Retina (tissue), 1 donor: ENCODE measurements at regions not wholly inside any gene's neighbourhood (a gene's known extent, or its start where the extent isn't known, plus 50 kb on each side); places are given as distances from the start of the nearest gene placed in this dataset.

Experiments used
- DNase-seq: peaks from one replicate; pipeline ENCODE4 v3.0.0-alpha.2; 2016

DNA sequence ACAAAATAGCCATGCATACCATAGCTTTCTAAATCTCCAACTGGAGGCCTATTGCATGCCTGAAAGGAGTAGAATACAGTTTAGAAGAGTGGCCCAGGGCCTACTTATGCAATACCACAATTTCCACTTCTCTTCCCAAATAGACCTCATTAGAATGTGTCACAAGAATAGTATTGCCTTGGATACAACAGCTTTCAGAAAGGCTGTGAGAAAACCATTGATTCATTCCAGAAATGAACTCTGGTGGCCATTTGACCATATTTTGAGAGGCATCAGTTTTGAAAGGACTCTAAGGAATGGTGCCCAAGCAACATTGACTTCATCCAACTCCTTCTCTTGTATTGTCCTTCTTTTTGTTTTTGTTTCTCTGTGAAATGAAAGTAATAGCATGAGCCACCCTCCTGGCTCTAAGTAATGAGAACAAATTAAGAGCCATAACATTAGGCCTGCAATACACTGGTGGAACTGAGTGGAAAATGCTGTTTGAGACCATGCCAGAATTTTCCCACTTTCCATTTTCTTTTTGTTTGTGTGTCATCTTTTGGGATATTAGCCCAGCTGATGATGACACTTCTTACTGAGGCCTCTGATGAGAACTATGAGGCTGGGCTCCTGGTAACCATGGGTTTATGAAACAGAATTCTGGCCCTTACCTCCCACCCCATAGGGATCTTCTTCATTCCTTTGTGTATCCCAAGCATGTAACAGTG is 90.2 kb downstream of the TMEM174 start:
- no peak for DNase-seq

DNA sequence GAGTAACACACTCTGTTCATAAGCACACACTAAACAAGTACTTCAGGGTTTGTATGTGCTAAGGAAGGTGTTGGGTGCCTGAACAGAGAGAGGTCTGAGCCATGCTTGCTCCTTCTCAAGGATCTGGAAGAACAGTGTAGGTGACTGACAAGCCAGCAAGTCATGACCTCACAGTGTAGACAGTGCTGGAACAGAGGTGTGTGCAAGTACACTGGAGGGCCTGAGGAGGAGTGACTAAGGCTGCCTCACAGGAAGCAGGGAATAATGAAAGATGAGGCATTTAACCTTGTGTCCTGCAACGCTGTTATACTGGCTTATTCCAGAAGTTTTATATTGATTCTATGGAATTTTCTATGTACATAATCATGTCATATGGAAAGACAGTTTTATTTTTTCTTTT is 83.9 kb downstream of the TMEM174 start:
- no peak for DNase-seq

DNA sequence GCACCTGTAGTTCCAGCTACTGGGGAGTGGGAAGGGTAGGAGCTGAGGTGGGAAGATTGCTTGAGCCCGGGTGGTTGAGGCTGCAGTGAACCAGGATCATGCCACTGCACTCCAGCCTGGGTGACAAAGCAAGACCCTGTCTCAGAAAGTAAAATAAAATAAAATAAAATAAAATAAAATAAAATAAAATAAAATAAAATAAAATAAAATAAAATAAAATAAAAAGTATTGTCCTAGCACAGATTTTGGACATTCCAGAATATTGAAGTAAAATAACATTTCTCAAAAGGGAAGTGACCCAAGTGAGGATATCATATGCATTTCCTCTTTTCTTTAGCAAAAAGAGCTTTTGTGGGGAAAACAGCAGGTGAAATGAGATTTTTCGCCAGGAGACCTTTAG is 83.5 kb downstream of the TMEM174 start:
- DNase-seq = no peak

DNA sequence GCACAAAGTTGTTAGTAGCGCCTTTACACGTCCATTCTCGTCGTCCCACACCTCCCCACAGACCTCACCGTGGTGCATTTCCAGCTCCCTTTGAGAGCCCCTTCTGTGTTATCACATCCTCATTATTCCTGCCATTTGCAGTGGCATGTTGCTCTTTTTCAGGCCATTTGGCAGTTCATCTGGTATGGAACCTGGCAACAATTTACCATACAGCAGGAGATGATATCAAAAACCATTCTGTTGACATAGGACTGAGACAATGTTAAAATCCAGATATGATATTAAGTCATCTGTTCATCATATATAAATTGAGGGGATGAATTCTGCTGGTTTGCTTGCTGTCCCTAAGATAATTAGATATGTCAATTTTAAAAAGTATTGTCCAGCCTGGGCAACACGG is 83.0 kb downstream of the TMEM174 start:
- DNase-seq = no peak

DNA sequence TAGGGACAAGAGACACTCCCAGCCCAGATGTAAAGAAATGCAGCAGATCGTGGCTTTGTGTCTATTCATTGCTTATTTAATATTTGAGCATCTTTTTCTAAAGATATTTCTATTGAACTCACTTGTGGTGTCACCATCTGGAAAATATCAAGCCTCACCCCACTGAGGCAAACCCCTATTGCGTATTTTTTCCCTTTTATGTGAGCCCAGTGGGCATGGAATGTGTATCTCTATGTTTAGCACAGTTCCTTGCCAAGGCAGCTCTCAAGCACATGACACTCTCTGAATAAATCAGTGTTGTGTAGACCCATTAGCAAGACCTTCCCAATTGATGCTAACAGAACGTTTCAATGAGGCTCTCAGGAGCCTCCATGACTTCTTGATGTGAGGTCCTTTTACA is 81.6 kb downstream of the TMEM174 start:
- no peak for DNase-seq

DNA sequence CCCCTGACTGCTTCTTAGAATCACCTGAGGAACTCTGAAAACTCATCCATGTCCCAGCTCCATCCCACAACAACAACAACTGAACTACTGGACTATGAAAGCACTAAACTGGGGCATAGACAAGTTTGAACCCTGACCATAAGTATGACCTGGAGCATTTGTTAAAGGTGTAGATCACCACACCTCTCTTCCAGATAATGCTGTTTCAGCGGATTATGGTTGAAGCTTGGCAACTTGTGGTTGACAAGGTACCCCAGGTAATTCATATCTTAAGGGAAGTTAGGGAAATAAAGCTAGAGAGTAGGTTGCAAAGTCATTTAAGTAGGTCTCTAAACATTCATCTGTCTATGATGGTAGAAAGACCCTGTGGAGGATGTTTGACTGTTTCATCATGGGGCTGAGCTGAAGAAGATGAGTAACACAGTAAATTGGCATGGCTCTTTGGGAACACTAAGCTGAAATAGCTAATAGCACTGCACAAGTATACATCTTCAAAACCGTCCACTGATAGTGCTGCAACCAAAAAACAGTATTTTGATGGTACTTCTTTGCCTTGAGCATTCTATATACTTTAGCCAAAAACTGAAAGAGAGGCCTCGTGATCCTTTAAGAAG is 80.2 kb downstream of the TMEM174 start:
- DNase-seq = no peak

DNA sequence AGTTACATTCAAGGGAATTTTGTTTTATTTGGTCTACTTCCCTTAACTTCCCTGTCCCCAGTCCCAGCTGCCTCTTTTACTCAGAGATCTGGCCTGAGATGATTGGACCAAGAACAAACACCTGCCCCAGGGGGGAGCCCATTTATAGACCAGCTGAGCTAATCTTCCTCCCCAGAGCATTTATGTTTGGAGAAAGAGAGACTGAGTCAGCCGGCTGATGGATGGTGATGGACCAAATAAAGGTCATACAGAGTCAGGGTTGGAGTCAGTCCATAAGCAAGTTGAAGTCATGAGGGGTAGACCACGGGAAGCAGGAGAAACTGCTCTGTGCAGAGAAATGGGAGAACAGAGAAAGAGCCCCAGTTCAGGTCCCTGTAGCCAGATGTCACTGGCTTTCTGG is 77.7 kb downstream of the TMEM174 start:
- no peak for DNase-seq

DNA sequence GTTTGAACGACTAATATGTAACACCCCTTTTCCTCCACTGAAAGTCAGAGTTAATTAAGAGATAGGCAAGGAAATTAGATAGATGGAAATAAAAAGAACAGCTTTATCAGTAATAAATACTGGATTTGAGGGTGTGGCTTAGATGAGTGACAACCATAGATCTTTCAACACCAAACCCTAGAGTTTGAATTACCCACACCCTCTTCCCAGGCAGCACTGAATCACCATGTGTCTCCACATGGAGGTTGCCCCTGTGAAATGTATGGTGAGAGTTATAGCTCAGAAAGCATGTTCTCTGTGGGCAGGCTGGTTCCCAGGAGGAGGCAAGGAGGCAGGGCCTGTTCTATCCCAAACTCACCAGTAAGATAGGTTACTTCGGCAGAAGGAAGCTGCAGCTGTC is 69.7 kb downstream of the TMEM174 start:
- DNase-seq = no peak

DNA sequence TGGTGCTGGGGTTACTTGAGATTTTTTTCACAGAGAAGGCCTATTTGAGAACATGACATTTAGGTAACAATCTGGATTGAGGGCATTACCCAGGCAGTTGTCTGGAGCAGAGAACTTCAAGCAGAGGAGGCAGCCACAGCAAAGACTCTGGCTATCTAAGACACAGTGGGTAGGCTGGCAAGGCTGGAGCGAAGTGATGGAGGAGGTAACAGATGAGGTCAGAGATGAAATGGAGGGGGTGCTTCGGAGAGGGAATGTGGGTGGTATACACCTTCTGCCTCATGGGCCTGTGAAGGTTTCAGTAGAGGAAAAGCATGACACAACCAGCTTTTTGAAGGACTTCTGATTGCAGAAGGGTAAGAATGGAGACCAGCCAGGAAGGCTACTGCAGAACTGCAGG is 65.9 kb downstream of the TMEM174 start:
- DNase-seq = no peak

DNA sequence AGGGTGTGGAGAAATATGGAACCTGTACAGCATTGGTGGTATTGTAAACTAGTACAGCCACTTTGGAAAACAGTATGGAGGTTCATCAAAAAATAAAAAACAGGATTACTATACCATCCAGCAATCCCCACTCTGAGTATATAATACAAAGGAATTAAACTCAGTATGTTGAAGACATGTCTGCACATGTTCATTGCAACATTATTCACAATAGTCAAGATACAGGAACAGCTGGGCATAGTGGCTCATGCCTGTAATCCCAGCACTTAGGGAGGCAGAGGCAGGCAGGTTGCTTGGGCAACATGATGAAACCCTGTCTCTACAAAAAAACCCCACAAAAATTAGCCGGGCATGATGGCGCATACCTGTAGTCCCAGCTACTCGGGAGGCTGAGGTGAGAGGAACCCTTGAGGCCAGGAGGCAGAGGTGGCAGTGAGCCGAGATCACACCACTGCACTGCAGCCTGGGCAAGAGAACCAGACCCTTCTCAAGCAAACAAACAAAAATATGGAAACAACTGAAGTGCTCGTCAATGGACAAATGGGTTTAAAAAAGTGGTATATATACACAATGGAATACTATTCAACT is 63.6 kb downstream of the TMEM174 start:
- no peak for DNase-seq

DNA sequence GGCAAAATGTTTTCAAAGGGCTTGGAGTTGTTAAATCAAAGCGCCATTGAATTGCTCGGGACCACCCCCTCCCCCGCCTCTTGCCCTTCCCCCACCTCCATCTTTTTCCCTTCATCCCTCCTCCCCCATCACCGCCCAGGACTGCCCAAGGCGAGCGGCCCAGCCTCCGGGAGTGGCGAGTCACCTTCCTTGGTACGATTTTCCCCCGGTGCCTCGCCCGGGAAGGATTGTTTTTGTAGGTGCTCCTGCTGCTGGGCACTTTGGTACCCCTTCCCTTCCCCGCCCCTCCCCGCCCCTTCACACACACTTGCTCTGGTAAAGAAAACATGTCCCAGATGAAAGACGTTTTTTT is 61.2 kb downstream of the TMEM174 start:
- no peak for DNase-seq

DNA sequence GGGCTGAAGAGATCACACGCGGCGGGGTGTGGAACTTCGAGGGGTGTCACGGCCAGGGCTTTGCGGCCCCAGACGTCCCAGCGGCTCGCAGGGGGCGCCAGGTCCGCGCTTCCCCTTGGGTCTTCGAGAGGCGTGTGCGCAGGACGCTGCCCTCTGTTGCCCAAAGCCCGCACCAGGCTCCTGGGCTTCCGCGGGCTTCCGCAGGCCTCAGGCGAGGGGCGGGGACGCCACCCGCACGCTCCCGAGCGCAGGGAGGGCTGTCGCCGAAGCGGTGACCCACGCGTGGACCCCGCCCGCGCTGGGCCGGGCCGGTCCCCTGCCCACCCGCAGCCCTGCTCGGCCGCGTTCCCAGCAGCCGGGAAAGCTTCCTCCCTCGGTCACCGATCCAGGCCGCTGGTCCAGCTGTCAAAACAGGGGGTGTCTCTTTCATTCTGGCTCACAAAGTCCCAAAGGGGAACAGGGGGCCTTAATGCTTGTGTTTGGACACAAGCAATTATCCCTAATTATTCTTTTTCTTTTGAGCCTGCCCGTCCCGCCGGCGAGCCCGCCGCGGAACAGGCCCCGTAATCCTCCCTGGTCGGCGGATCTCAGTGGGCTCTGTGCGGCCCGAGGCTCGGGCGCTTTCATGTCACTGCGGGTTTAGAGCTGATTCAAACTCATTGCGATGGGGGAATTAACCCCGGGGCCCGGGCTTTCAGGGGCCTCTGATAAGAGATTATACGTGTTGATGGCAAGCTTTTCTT is 60.6 kb downstream of the TMEM174 start:
- DNase-seq = peak; percentile 87

DNA sequence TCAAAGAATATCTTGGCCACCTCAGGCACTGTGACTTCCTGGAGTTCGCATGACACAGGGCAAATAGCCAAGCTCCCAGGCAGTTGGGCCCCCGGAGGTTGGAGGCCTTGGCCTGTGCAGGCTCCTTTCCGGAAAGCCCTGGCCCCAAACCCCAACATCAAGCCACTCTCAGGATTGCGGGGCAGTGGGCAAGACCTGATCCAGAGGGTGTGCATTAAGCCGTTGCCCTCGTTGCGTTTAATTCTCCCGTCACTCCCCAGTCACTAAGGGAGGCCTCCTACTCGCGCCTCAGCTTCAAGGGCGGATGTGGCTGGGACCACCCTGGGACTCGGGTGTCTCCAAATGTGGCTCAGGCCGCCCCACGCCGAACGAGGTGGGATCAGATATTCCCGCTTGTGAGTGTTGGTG is 60.1 kb downstream of the TMEM174 start:
- DNase-seq = no peak

DNA sequence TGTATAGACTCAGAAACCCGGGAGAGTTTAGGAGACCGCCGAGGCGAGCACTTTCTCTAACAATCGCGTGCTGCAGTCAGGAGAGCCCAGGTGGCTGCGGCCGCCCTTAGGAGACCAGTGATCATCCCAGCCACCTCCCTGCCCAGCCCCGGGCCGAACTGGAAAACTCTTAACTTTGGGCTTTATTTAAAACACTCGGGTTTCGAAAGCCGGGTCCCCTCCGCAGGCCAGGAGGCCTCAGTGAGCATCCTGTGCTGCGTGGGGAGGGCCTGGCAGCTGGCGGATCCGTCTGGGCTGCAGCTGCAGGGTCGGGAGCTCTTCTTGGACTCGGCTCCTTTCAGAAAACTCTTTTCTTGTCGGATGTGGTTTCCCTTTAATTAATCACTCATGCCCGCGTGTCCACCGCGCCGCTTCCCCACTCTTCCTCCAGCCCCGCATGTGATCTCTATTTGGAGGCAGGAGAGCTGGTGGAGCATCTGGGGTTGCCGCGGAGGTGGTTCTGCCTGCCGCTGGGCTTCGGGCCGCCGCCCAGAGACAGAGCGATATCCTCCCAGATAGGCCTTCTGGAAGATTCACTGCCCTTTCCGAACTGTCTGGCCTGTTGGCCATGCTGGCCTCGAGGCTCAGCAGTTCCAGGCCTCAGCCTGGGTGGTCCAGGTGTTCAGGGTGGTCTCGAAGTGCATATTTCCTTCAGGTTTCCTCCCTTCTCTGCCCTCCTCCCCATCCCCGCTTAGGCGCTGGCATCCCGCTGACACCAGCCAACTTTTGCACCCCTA is 59.5 kb downstream of the TMEM174 start:
- DNase-seq = peak; percentile 67

DNA sequence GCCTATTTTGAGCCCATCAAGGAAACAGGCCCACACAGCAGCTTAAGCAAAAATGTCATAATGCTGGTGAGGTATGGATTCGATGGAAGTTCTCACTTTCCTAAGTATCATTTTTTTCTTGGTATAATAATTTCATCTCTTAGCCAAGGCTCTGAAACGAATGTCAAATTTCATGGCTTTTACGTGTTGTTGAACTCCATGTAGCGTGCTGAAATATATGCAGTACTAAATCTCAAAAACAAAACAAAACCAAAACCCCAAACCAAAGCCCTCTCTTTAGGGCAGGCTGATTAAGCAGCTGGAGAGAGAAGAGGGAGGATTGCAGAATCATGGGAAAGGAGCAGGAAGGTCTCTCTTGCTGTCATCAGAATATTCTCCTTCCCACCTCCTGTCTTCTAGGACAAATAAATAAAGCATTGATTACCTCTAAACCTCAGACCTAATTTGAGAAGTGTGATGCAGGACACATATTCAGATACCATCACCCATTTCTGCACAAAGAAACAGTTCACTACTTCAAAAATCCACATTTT is 58.3 kb downstream of the TMEM174 start:
- DNase-seq = no peak

DNA sequence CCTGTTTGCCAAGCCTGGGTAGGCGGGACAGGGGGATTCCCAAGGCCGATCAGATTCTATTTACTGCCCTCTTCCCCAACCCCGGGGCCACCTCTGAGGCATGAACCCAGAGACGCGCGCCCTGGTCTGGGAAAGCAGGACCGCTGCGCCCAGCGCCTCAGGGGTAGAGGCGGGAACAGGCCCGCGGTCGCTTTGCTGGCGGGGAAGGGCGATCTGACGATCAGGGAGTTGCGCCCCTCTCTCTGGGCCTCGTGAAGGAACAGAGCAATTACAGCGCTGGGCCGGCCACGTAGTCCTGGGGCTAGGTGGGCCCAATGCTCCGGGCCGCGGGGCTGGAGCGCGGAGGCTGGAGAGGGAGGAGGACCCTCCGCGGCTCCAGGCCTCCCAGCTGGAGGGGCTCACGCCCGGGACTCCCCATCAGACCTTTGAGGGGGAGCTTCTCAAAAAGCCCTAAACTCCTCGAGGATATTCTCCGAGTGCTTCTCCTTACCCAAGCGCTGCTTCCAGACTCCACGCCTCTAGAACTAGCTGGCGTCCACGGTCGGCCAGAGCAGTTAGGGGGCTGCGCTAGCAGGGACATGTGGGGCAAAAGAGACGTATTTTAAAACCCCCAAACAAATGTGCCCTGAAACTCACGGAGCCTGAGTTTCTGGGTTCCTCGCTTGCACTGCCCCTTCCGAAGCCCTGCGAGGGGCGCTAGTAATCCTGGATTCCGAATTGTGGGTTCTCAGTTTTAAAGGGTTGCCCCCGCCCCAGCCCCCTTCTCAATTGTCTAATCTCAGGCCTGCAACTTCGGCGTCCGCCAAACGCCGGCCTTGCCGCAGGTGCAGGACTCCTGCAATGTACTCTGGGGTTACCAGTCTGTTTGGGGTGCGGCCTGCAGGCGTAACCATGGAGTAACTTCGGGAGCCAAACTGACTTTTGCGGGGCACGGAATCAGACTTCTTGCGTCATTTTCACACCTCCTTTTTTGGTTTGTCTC is 57.6 kb downstream of the TMEM174 start:
- DNase-seq = peak; percentile 67

DNA sequence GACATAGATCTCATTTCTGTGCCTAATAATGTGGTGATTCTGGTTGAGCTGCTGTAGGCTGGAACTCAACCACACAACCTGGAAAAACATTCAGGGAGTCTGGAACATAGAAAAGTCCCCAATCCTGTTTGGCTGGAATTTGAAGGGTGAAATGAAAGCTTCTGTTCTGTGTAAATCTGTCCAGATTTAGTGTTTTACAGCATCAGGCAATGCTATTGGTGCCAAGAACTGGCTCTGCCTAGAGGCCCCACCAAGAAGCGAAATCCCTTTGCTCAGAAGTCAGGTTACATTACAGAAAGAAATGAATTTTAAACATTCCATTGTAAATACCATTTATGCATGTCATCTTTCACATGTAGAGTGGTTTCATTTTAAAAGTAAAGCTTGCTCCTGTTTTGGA is 56.3 kb downstream of the TMEM174 start:
- no peak for DNase-seq

DNA sequence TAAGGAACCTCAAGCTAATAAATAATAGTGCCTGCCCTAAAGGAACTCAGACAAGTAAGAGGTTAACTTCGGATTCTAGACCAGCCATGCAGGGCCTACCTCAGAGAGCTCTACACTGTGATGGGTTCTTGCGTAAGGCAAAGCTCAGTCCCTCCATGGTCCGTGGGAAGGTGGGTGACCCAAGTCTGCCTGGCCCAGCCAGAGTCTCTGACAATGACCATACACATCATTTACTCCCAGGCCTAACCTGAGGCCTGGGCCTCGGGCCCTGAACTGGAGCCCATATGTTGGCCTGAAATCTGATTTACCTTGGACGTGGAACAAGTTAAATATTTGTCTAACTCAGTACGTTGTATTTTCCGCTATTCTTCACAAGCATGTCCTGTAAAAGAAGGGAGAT is 55.1 kb downstream of the TMEM174 start:
- no peak for DNase-seq
